ENCODE measurements at regions not wholly inside any gene's neighbourhood (a gene's known extent, or its start where the extent isn't known, plus 50 kb on each side); places are given as distances from the start of the nearest gene placed in this dataset.
A peak's percentile ranks its signal among the peaks of the same experiment; 100 is the strongest.

- peak; percentile 14 for DNase-seq
Measured at GRCh38 chr13:74210693-74211393, 76.6 kb upstream of the KLF12 start.

GRCh38 chr13:74206855-74207254 is 72.7 kb upstream of the KLF12 start:
- DNase-seq: no peak

GRCh38 chr13:74206061-74206561 is 71.9 kb upstream of the KLF12 start:
- no peak for DNase-seq

- DNase-seq: no peak
Measured at GRCh38 chr13:74205313-74205690, 71.1 kb upstream of the KLF12 start.

GRCh38 chr13:74204602-74205312 is 70.6 kb upstream of the KLF12 start:
- no peak for DNase-seq

- DNase-seq: no peak
Measured at GRCh38 chr13:74203576-74203975, 69.4 kb upstream of the KLF12 start.

- no peak for DNase-seq
Measured at GRCh38 chr13:74202129-74202813, 68.1 kb upstream of the KLF12 start.

- DNase-seq: no peak
Measured at GRCh38 chr13:74201530-74201929, 67.3 kb upstream of the KLF12 start.

- DNase-seq: no peak
Measured at GRCh38 chr13:74200081-74200480, 65.9 kb upstream of the KLF12 start.

GRCh38 chr13:74197677-74198429 is 63.6 kb upstream of the KLF12 start:
- no peak for DNase-seq

GRCh38 chr13:74194846-74195245 is 60.6 kb upstream of the KLF12 start:
- no peak for DNase-seq

- DNase-seq: no peak
Measured at GRCh38 chr13:74193391-74193790, 59.2 kb upstream of the KLF12 start.

- DNase-seq: no peak
Measured at GRCh38 chr13:74191410-74191809, 57.2 kb upstream of the KLF12 start.

- DNase-seq: no peak
Measured at GRCh38 chr13:74190999-74191398, 56.8 kb upstream of the KLF12 start.

GRCh38 chr13:74187564-74187963 is 53.4 kb upstream of the KLF12 start:
- DNase-seq: no peak

GRCh38 chr13:74184283-74184682 is 50.1 kb upstream of the KLF12 start:
- DNase-seq: no peak

All from hematopoietic multipotent progenitor cell treated with erythropoietin and hydrocortisone succinate and interleukin-3 and kit ligand, for 4 days (in vitro differentiated cells).